Endodermal cell (in vitro differentiated cells): ENCODE measurements at regions not wholly inside any gene's neighbourhood (a gene's known extent, or its start where the extent isn't known, plus 50 kb on each side); places are given as distances from the start of the nearest gene placed in this dataset.

Experiments
- DNase-seq: peaks from one replicate; pipeline ENCODE4 v3.0.0-alpha.2; 2017
- H3K27ac ChIP-seq: 2 replicates; pipeline ENCODE4 v1.5.1; 2013; ENCODE audit warnings: mild to moderate bottlenecking, low read depth, low read length, moderate library complexity
- H3K27me3 ChIP-seq: 2 replicates; pipeline ENCODE4 v1.6.1; 2013; ENCODE audit warnings: mild to moderate bottlenecking, low read length, moderate library complexity; ENCODE audit not compliant: insufficient read depth, control insufficient read depth, poor library complexity, severe bottlenecking
- H3K36me3 ChIP-seq: 2 replicates; pipeline ENCODE4 v1.7.0; 2013; ENCODE audit warnings: mild to moderate bottlenecking, low read length, moderate library complexity; ENCODE audit not compliant: control insufficient read depth, insufficient read depth
- H3K4me1 ChIP-seq: one replicate; pipeline ENCODE4 v1.7.0; 2013; ENCODE audit warnings: low read length; ENCODE audit not compliant: control insufficient read depth, insufficient read depth
- H3K4me3 ChIP-seq: 2 replicates; pipeline ENCODE4 v1.5.1; 2013; ENCODE audit warnings: mild to moderate bottlenecking, low read length, moderate library complexity
- H3K9ac ChIP-seq: 2 replicates; pipeline ENCODE4 v1.6.1; 2013; ENCODE audit warnings: mild to moderate bottlenecking, low read length, moderate library complexity; ENCODE audit not compliant: poor library complexity, severe bottlenecking; ENCODE audit errors: extremely low read depth
- H3K9me3 ChIP-seq: 2 replicates; pipeline ENCODE4 v1.6.1; 2013; ENCODE audit warnings: mild to moderate bottlenecking, low read length, moderate library complexity; ENCODE audit not compliant: control insufficient read depth
- H3K27ac Mint-ChIP-seq: 2 replicates; pipeline ENCODE4 v1.8.0; 2020; ENCODE audit warnings: mixed read lengths
- H3K27me3 Mint-ChIP-seq: 2 replicates; pipeline ENCODE4 v1.8.0; 2021; ENCODE audit warnings: mild to moderate bottlenecking, mixed read lengths; ENCODE audit not compliant: insufficient read depth
- H3K36me3 Mint-ChIP-seq: 2 replicates; pipeline ENCODE4 v1.8.0; 2020; ENCODE audit warnings: low read depth, mixed read lengths
- H3K4me1 Mint-ChIP-seq: 2 replicates; pipeline ENCODE4 v1.8.0; 2020; ENCODE audit warnings: mixed read lengths
- H3K4me3 Mint-ChIP-seq: 2 replicates; pipeline ENCODE4 v1.8.0; 2020; ENCODE audit warnings: mild to moderate bottlenecking, moderate library complexity, mixed read lengths
- H3K9me3 Mint-ChIP-seq: 2 replicates; pipeline ENCODE4 v1.8.0; 2020; ENCODE audit warnings: mild to moderate bottlenecking, mixed read lengths
- WGBS, 2 experiments: methylation state at CpG; one replicate each; pipeline versions ENCODE4 v1.1.5 to v1.1.7; 2013; ENCODE audit warnings: missing lambda C conversion rate in 2 of 2, mixed read lengths in 1 of 2; ENCODE audit not compliant: insufficient coverage in 1 of 2, insufficient read length in 1 of 2; 5-methylcytosine and 5-hydroxymethylcytosine counted together
- TF ChIP-seq, protein P1 (sequence below): fragments of 200-600 bp; sonication (generic); conservative IDR thresholded peaks from 2 replicates; pipeline ENCODE4 v1.5.0; 2021; ENCODE audit warnings: antibody characterized with exemption, mild to moderate bottlenecking

DNA sequence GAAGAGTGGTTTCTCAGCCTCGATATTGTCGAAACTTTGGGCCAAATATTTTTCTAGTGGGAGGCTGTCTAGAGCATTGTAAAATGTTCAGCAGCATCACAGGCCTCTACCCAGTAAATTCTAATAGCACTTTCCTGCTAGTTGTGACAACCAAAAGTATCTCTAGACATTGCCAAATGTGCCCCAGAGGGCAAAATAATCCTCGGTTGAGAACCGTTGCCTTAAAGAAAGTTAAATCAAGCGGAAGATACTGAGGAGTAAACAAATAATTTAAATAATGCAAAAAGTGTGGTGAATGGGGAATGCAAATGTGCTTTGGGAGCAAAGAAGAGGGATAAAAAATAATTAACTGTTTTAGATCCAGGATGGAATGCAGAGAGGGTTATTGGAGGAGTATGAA, 106.4 kb upstream of the ASCC3 start:
- H3K27ac Mint-ChIP-seq: peak overlapping the region; percentile 17
- Histone ChIP-seq H3K4me1 (no peaks in the 10 kb centered on the region), H3K4me3 (no peak overlapping the region), H3K27ac (no peak overlapping the region), H3K36me3 (no peaks in the 10 kb centered on the region), H3K9ac (no peak overlapping the region), H3K27me3 (no peaks in the 10 kb centered on the region), H3K9me3 (no peaks in the 10 kb centered on the region)
- H3K4me3 Mint-ChIP-seq: no peak overlapping the region
- H3K27me3 Mint-ChIP-seq: no peaks in the 10 kb centered on the region
- 88 to 92% methylated on average over 3 to 5 of the region's 5 CpGs for WGBS, 2 experiments
- DNase-seq: no peak
- peaks cover 17% of the 10 kb centered on the region for H3K9me3 Mint-ChIP-seq
- no peaks in the 10 kb centered on the region for H3K36me3 Mint-ChIP-seq
- H3K4me1 Mint-ChIP-seq: no peaks in the 10 kb centered on the region
- TF ChIP-seq, protein P1, sequence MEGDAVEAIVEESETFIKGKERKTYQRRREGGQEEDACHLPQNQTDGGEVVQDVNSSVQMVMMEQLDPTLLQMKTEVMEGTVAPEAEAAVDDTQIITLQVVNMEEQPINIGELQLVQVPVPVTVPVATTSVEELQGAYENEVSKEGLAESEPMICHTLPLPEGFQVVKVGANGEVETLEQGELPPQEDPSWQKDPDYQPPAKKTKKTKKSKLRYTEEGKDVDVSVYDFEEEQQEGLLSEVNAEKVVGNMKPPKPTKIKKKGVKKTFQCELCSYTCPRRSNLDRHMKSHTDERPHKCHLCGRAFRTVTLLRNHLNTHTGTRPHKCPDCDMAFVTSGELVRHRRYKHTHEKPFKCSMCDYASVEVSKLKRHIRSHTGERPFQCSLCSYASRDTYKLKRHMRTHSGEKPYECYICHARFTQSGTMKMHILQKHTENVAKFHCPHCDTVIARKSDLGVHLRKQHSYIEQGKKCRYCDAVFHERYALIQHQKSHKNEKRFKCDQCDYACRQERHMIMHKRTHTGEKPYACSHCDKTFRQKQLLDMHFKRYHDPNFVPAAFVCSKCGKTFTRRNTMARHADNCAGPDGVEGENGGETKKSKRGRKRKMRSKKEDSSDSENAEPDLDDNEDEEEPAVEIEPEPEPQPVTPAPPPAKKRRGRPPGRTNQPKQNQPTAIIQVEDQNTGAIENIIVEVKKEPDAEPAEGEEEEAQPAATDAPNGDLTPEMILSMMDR: no peak

DNA sequence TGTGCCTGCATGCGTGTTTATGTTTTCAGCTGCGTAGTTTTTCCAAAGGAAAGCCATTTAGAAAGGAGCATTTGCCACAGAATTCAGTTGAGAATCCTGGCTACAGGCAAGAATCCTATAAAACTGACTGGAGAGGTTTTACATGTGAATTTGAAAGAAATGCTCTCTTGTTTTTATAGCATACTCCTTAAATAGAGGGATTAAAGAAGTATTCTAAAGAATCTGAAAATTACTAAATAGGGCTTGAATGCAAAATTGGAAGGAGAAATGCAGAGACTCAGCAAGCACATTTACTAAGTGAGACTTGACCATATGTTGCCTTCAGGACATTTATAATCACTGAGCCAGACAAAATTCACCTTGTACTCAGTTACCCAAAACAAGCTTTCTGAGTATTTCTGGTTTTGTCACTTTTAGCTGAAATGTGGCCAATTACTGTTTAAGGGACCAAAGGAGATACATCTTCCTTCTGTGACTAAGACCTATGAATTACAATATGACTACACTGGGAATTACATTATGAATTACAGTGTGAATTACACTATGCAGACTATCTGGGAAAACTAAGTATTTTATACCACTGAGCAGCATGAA, 107.4 kb upstream of the ASCC3 start:
- Histone ChIP-seq H3K4me1 (no peaks in the 10 kb centered on the region), H3K27ac (no peak overlapping the region), H3K9me3 (no peaks in the 10 kb centered on the region), H3K9ac (no peak overlapping the region), H3K27me3 (no peaks in the 10 kb centered on the region), H3K4me3 (no peak overlapping the region), H3K36me3 (no peaks in the 10 kb centered on the region)
- H3K27ac Mint-ChIP-seq: no peak overlapping the region
- H3K27me3 Mint-ChIP-seq: no peaks in the 10 kb centered on the region
- DNase-seq: no peak
- 93 to 95% methylated on average over 2 of the region's 2 CpGs for WGBS, 2 experiments
- no peaks in the 10 kb centered on the region for H3K36me3 Mint-ChIP-seq
- peaks cover 14% of the 10 kb centered on the region for H3K9me3 Mint-ChIP-seq
- no peak overlapping the region for H3K4me3 Mint-ChIP-seq
- TF ChIP-seq, protein P1: no peak
- H3K4me1 Mint-ChIP-seq: no peaks in the 10 kb centered on the region

DNA sequence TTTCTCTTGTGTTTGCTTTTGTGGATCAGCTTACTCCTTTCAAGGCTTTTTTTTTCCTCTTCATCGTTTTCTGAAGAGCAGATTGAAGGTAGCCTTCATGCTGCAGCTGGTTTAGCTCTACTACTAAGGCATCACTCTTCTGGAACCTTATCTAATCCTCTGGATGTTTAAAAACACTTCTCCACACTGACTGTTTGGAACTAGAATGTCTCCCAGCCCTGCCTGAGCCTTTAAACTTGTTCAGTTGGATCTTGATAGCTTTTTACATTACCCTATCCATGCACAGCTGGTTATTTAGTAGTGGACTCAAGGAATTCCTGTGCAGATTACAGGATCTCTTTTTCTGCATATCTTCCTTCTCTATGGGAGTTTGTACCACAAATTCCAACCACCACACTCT, 108.9 kb upstream of the ASCC3 start:
- H3K9ac ChIP-seq: no peak overlapping the region
- no peak overlapping the region for H3K27ac ChIP-seq
- H3K27me3 ChIP-seq: no peaks in the 10 kb centered on the region
- no peak for DNase-seq
- no peak overlapping the region for H3K4me3 ChIP-seq
- no peaks in the 10 kb centered on the region for H3K9me3 ChIP-seq
- Mint-ChIP-seq H3K4me1 (no peaks in the 10 kb centered on the region), H3K27ac (no peak overlapping the region), H3K36me3 (no peaks in the 10 kb centered on the region), H3K27me3 (no peaks in the 10 kb centered on the region), H3K9me3 (peaks cover 11% of the 10 kb centered on the region), H3K4me3 (no peak overlapping the region)
- 78 to 94% methylated on average over 1 of the region's 1 CpG for WGBS, 2 experiments
- TF ChIP-seq, protein P1: no peak
- H3K4me1 ChIP-seq: no peaks in the 10 kb centered on the region
- H3K36me3 ChIP-seq: no peaks in the 10 kb centered on the region
